IPS-11a (cell line): ENCODE measurements at regions not wholly inside any gene's neighbourhood (a gene's known extent, or its start where the extent isn't known, plus 50 kb on each side); places are given as distances from the start of the nearest gene placed in this dataset.

Experiments used
- H3K4me3 ChIP-seq: one replicate; pipeline ENCODE4 v1.5.1; 2013; ENCODE audit warnings: low read depth, low read length, control low read depth

- H3K4me3 ChIP-seq, result no peak overlapping the region
These were observed 178.7 kb upstream of the FAM98A start for GRCh38 chr2:33777786-33778185.

GRCh38 chr2:33775306-33775705 is 176.2 kb upstream of the FAM98A start:
- no peak overlapping the region for H3K4me3 ChIP-seq

- no peak overlapping the region for H3K4me3 ChIP-seq
These were observed 170.9 kb upstream of the FAM98A start for GRCh38 chr2:33770023-33770422.

GRCh38 chr2:33766175-33766574 is 167.1 kb upstream of the FAM98A start:
- H3K4me3 ChIP-seq, result no peak overlapping the region

- H3K4me3 ChIP-seq, result no peak overlapping the region
These were observed 166.0 kb upstream of the FAM98A start for GRCh38 chr2:33765122-33765521.

- H3K4me3 ChIP-seq, result no peak overlapping the region
These were observed 165.5 kb upstream of the FAM98A start for GRCh38 chr2:33764551-33764950.

GRCh38 chr2:33763671-33764310 is 164.7 kb upstream of the FAM98A start:
- no peak overlapping the region for H3K4me3 ChIP-seq

- no peak overlapping the region for H3K4me3 ChIP-seq
These were observed 163.5 kb upstream of the FAM98A start for GRCh38 chr2:33762636-33763035.

- no peak overlapping the region for H3K4me3 ChIP-seq
These were observed 147.2 kb upstream of the FAM98A start for GRCh38 chr2:33746208-33746800.

- no peak overlapping the region for H3K4me3 ChIP-seq
These were observed 136.0 kb upstream of the FAM98A start for GRCh38 chr2:33735096-33735495.

- H3K4me3 ChIP-seq, result no peak overlapping the region
These were observed 131.7 kb upstream of the FAM98A start for GRCh38 chr2:33730804-33731203.

GRCh38 chr2:33730193-33730592 is 131.1 kb upstream of the FAM98A start:
- H3K4me3 ChIP-seq, result no peak overlapping the region

GRCh38 chr2:33729353-33729752 is 130.3 kb upstream of the FAM98A start:
- H3K4me3 ChIP-seq, result no peak overlapping the region

GRCh38 chr2:33728106-33728505 is 129.0 kb upstream of the FAM98A start:
- H3K4me3 ChIP-seq, result no peak overlapping the region

- H3K4me3 ChIP-seq, result no peak overlapping the region
These were observed 128.4 kb upstream of the FAM98A start for GRCh38 chr2:33727361-33728032.

- no peak overlapping the region for H3K4me3 ChIP-seq
These were observed 127.3 kb upstream of the FAM98A start for GRCh38 chr2:33726415-33726814.

GRCh38 chr2:33723329-33723728 is 124.2 kb upstream of the FAM98A start:
- no peak overlapping the region for H3K4me3 ChIP-seq

GRCh38 chr2:33719067-33719466 is 120.0 kb upstream of the FAM98A start:
- no peak overlapping the region for H3K4me3 ChIP-seq

- no peak overlapping the region for H3K4me3 ChIP-seq
These were observed 113.6 kb upstream of the FAM98A start for GRCh38 chr2:33712674-33713073.

- no peak overlapping the region for H3K4me3 ChIP-seq
These were observed 110.9 kb upstream of the FAM98A start for GRCh38 chr2:33709951-33710350.

GRCh38 chr2:33707312-33707711 is 108.2 kb upstream of the FAM98A start:
- no peak overlapping the region for H3K4me3 ChIP-seq

- no peak overlapping the region for H3K4me3 ChIP-seq
These were observed 107.3 kb upstream of the FAM98A start for GRCh38 chr2:33706410-33706809.
